ENCODE measurements at regions not wholly inside any gene's neighbourhood (a gene's known extent, or its start where the extent isn't known, plus 50 kb on each side); places are given as distances from the start of the nearest gene placed in this dataset.

- TF ChIP-seq CTCF (IDR thresholded peaks at IDR 0.05) = no peak
- TF ChIP-seq POLR2A (IDR thresholded peaks at IDR 0.05) = no peak
Measured at GRCh38 chr9:636931-637591, 204.4 kb upstream of the DMRT1 start.

Measured in heart left ventricle (tissue), 13 donors.